VCaP (cell line): ENCODE measurements at regions not wholly inside any gene's neighbourhood (a gene's known extent, or its start where the extent isn't known, plus 50 kb on each side); places are given as distances from the start of the nearest gene placed in this dataset.

ENCODE experiments used
- H3K27ac ChIP-seq: fragments of 450-650 bp; 2 replicates; pipeline ENCODE4 v1.5.1; 2017
- CTCF ChIP-seq: fragments of 450-650 bp; conservative IDR thresholded peaks from 2 replicates; pipeline ENCODE4 v1.5.1; 2017; ENCODE audit warnings: mild to moderate bottlenecking, moderate library complexity

- no peak overlapping the region for H3K27ac ChIP-seq
- no peak for TF ChIP-seq CTCF
Measured at GRCh38 chr9:118473521-118473920, 769.3 kb downstream of the TLR4 start.

GRCh38 chr9:118478752-118479151 lies 774.5 kb downstream of the TLR4 start:
- no peak overlapping the region for H3K27ac ChIP-seq
- TF ChIP-seq CTCF: no peak

- TF ChIP-seq CTCF: no peak
- H3K27ac ChIP-seq: no peak overlapping the region
Measured at GRCh38 chr9:118482306-118482705, 778.1 kb downstream of the TLR4 start.

GRCh38 chr9:118483677-118484076 lies 779.5 kb downstream of the TLR4 start:
- H3K27ac ChIP-seq: no peak overlapping the region
- TF ChIP-seq CTCF: no peak

- no peak overlapping the region for H3K27ac ChIP-seq
- no peak for TF ChIP-seq CTCF
Measured at GRCh38 chr9:118503236-118503635, 799.0 kb downstream of the TLR4 start.

GRCh38 chr9:118510711-118511110 lies 806.5 kb downstream of the TLR4 start:
- TF ChIP-seq CTCF: no peak
- H3K27ac ChIP-seq: no peak overlapping the region

- no peak overlapping the region for H3K27ac ChIP-seq
- TF ChIP-seq CTCF: no peak
Measured at GRCh38 chr9:118515947-118516346, 811.7 kb downstream of the TLR4 start.

- no peak for TF ChIP-seq CTCF
- H3K27ac ChIP-seq: no peak overlapping the region
Measured at GRCh38 chr9:118521261-118521660, 817.1 kb downstream of the TLR4 start.
